ENCODE measurements at regions not wholly inside any gene's neighbourhood (a gene's known extent, or its start where the extent isn't known, plus 50 kb on each side); places are given as distances from the start of the nearest gene placed in this dataset.

DNA sequence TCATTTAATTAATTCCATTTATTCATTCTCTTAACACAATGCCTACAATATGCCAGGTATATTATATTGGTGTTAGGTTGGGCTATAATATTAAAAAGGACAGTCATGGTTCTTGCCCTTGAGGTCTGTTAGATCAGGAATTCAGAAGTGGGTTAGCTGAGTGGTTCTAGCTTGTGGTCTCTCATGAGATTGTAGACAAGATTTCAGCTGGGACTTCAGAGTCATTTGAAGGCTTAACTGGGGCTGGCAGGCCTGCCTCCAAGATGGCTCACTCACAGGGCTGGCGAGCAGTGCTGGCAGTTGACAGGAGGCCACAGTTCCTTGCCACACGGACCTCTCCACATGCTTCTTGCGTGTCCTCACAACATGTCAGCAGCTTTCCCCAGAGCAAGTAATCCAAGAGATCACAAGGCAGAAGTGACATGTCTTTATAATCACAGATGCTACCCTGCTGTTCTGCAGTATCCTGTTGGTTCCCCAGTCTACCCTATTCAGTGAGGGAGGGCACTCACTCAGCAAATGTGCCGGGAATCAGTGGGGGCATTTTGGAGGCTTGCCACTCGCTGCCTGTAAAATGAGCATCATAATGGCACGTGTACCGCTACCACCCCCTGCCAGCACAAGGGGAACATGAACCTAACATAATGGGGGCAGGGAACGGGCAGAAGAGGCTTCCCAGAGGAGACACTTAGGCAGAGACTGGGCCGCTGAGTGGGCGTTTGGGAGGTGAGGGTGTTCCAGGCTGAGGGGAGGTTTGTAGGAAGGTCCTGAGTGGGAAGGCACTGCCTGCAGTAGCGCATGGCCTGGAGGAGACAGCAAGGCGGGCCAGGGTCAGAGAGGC lies 70.0 kb downstream of the EXOSC2 start:
- Histone ChIP-seq H3K4me3 (ENCODE audit: low read depth, low read length, poor library complexity, severe bottlenecking) (no peak overlapping the region), H3K4me1 (ENCODE audit: insufficient read depth, low read length, poor library complexity, severe bottlenecking) (peaks cover 7% of the 10 kb centered on the region), H3K36me3 (ENCODE audit: insufficient read depth, low read length, poor library complexity, severe bottlenecking) (no peaks in the 10 kb centered on the region), H3K9me3 (ENCODE audit: low read depth, low read length, poor library complexity, severe bottlenecking) (no peaks in the 10 kb centered on the region), H3K27ac (ENCODE audit: low read depth, low read length, poor library complexity, severe bottlenecking) (no peak overlapping the region), H3K27me3 (replicated peaks; ENCODE audit: insufficient read depth, low read depth, low read length, poor library complexity) (no peaks in the 10 kb centered on the region)
- intact Hi-C loops (cut with micrococcal nuclease; ENCODE audit: unreplicated experiment): no loop called here
- peak; percentile 38 for DNase-seq (ENCODE audit: low spot score)
- no TSS peak for BruUV-seq (replicated peaks)
- CTCF ChIA-PET: interaction anchor here (1.1 kb wide), 1 partner anchor 103 kb away, joined by 3 read pairs; no protein-coding TSS in a partner anchor
- no peak for TF ChIP-seq EZH2 (IDR thresholded peaks at IDR 0.05; ENCODE audit: borderline replicate concordance, low read depth, low read length, poor library complexity, severe bottlenecking)
- TF ChIP-seq, protein P1, sequence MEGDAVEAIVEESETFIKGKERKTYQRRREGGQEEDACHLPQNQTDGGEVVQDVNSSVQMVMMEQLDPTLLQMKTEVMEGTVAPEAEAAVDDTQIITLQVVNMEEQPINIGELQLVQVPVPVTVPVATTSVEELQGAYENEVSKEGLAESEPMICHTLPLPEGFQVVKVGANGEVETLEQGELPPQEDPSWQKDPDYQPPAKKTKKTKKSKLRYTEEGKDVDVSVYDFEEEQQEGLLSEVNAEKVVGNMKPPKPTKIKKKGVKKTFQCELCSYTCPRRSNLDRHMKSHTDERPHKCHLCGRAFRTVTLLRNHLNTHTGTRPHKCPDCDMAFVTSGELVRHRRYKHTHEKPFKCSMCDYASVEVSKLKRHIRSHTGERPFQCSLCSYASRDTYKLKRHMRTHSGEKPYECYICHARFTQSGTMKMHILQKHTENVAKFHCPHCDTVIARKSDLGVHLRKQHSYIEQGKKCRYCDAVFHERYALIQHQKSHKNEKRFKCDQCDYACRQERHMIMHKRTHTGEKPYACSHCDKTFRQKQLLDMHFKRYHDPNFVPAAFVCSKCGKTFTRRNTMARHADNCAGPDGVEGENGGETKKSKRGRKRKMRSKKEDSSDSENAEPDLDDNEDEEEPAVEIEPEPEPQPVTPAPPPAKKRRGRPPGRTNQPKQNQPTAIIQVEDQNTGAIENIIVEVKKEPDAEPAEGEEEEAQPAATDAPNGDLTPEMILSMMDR (conservative IDR thresholded peaks at IDR 0.05; ENCODE audit: low read depth, low read length): no peak
- POLR2A ChIA-PET (ENCODE audit: low non-redundant PET): no interaction called here

DNA sequence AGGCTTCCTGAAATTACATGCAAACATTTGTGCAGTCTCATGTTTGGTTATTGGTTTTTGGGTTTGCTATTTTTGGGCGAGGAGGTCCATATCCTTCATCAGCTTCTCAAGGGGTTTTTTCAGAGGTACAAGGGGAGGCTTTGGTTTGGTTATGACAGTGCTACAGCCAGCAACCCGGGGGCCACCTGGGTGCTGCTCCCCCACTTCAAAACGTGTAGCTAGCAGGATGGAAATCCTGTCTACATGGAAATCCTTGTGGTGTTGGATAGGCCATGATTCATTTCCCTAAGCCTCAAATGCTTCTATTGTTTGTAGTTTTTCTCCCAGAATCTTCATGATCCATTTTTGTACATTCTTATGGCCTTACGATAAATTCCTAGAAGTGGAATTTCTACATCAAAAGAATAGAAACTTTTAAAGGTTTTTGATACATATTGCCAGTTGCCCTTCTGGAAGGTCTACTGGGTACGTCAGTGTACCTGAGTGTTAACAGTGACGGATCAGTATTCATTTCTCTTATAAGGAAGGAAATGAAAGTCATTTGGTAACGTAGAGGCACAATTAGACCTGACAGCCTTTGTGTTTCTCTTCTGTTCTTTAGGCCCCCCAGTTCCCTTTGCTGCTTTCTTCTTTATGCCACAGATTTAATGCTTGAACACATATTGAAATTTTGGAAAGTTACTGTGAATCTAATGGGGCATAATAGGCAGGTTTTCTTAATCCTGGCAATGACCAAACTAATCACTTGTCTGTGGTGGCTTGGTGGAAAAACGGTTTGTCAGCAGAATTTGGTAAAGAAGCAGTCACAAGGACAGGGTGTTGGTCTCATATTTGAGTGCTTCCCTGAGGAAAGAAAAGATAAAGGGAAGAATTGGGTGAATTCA lies 69.7 kb upstream of the ABL1 start:
- no peak for TF ChIP-seq EZH2 (IDR thresholded peaks at IDR 0.05; ENCODE audit: borderline replicate concordance, low read depth, low read length, poor library complexity, severe bottlenecking)
- TF ChIP-seq, protein P1 (conservative IDR thresholded peaks at IDR 0.05; ENCODE audit: low read depth, low read length): no peak
- no TSS peak for BruUV-seq (replicated peaks)
- H3K4me1 ChIP-seq (ENCODE audit: insufficient read depth, low read length, poor library complexity, severe bottlenecking): peaks cover 7% of the 10 kb centered on the region
- H3K36me3 ChIP-seq (ENCODE audit: insufficient read depth, low read length, poor library complexity, severe bottlenecking): no peaks in the 10 kb centered on the region
- CTCF ChIA-PET: no interaction called here
- POLR2A ChIA-PET (ENCODE audit: low non-redundant PET): no interaction called here
- H3K9me3 ChIP-seq (ENCODE audit: low read depth, low read length, poor library complexity, severe bottlenecking): no peaks in the 10 kb centered on the region
- H3K27me3 ChIP-seq (replicated peaks; ENCODE audit: insufficient read depth, low read depth, low read length, poor library complexity): no peaks in the 10 kb centered on the region
- no peak overlapping the region for H3K4me3 ChIP-seq (ENCODE audit: low read depth, low read length, poor library complexity, severe bottlenecking)
- intact Hi-C loops (cut with micrococcal nuclease; ENCODE audit: unreplicated experiment): no loop called here
- H3K27ac ChIP-seq (ENCODE audit: low read depth, low read length, poor library complexity, severe bottlenecking): no peak overlapping the region
- no peak for DNase-seq (ENCODE audit: low spot score)

DNA sequence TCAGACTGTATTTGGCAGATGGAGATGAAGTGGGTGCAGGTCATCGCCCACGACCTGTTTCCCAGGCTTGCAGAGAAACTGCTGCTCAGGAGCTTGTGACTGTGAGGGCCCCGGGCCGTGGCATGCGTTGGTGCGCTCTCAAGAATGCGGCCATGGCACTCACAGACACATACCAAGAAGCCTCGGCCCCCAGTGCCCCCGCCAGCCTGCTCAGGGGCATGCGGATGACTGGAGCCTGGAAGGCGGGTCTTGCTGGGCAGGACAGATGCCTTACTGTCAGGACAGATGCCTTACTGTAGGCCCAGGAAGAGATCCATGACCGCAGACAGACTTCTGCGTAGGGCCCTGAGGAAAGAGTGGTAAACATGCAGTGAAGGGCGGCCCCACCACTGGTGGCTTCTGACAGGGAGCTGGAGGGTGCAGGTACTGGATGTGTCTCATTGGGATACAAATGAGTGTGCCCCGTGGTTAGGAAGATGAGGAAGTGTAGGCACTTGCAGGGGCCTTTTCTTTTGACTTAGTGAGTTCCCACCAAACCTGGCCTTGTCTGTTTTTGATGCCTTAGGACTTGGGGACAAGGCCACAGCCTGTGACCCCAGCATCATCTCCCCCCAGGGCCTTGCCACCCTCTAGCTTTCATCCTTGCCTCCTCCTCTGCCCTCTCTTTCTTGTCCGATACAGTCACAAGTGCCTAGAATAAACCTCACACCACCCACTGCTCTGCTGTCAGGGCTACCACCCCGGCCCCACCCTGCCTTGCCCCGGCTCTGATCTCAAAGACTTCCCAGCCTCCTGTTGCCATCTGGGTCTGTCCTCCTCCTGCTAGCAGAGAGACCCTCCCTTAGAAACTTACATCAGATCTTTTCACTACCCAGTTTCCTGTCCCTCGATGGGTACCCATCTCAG lies 68.8 kb upstream of the ABL1 start:
- TF ChIP-seq EZH2 (IDR thresholded peaks at IDR 0.05; ENCODE audit: borderline replicate concordance, low read depth, low read length, poor library complexity, severe bottlenecking): no peak
- TF ChIP-seq, protein P1 (conservative IDR thresholded peaks at IDR 0.05; ENCODE audit: low read depth, low read length): no peak
- peaks cover 7% of the 10 kb centered on the region for H3K4me1 ChIP-seq (ENCODE audit: insufficient read depth, low read length, poor library complexity, severe bottlenecking)
- H3K27me3 ChIP-seq (replicated peaks; ENCODE audit: insufficient read depth, low read depth, low read length, poor library complexity): no peaks in the 10 kb centered on the region
- POLR2A ChIA-PET (ENCODE audit: low non-redundant PET): no interaction called here
- CTCF ChIA-PET: no interaction called here
- no peak for DNase-seq (ENCODE audit: low spot score)
- no peaks in the 10 kb centered on the region for H3K9me3 ChIP-seq (ENCODE audit: low read depth, low read length, poor library complexity, severe bottlenecking)
- no TSS peak for BruUV-seq (replicated peaks)
- no peaks in the 10 kb centered on the region for H3K36me3 ChIP-seq (ENCODE audit: insufficient read depth, low read length, poor library complexity, severe bottlenecking)
- intact Hi-C loops (cut with micrococcal nuclease; ENCODE audit: unreplicated experiment): no loop called here
- H3K27ac ChIP-seq (ENCODE audit: low read depth, low read length, poor library complexity, severe bottlenecking): peak overlapping the region; percentile 17
- no peak overlapping the region for H3K4me3 ChIP-seq (ENCODE audit: low read depth, low read length, poor library complexity, severe bottlenecking)

Measured in A673 (cell line).